ENCODE measurements at regions not wholly inside any gene's neighbourhood (a gene's known extent, or its start where the extent isn't known, plus 50 kb on each side); places are given as distances from the start of the nearest gene placed in this dataset.

GRCh38 chr21:23438081-23438480 lies 2169.2 kb downstream of the MRPL39 start:
- Mint-ChIP-seq H3K36me3 (peaks cover 7% of the 10 kb centered on the region), H3K4me3 (no peak overlapping the region), H3K27me3 (no peaks in the 10 kb centered on the region), H3K9me3 (peaks cover 9% of the 10 kb centered on the region), H3K27ac (no peak overlapping the region), H3K4me1 (ENCODE audit: low read depth in 2 of 2) (no peaks in the 10 kb centered on the region)
- DNase-seq (ENCODE audit: low spot score) = no peak
- no peak for ATAC-seq

- no peak overlapping the region for H3K27ac Mint-ChIP-seq
- no peaks in the 10 kb centered on the region for H3K27me3 Mint-ChIP-seq
- H3K4me3 Mint-ChIP-seq = no peak overlapping the region
- ATAC-seq (no peak), DNase-seq (ENCODE audit: low spot score) (no peak)
- no peaks in the 10 kb centered on the region for H3K9me3 Mint-ChIP-seq
- no peaks in the 10 kb centered on the region for H3K4me1 Mint-ChIP-seq (ENCODE audit: low read depth in 2 of 2)
- no peaks in the 10 kb centered on the region for H3K36me3 Mint-ChIP-seq
Observed at GRCh38 chr21:23402929-23403520, 2204.3 kb downstream of the MRPL39 start.

DNA sequence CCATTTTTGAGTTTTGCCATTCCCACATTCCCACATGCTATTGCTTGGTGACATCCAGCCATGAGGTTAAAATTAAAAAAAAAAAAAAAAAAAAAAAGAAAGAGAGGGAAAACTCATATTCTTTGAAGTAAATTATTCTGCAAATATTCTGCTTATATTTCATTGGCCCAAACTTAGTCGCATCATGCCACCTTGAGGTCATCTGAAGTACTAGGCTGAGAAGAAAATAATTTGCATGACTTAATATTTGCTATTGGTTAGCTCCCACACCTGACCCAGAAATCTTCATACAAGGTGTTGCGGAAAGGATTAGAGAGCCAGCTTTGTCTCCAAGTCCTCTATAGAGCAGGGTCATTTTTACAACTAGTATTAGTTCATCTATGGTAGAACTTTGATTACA lies 2206.0 kb downstream of the MRPL39 start:
- no peak for DNase-seq (ENCODE audit: low spot score)
- Mint-ChIP-seq H3K4me1 (ENCODE audit: low read depth in 2 of 2) (no peaks in the 10 kb centered on the region), H3K4me3 (no peak overlapping the region), H3K36me3 (no peaks in the 10 kb centered on the region), H3K27me3 (no peaks in the 10 kb centered on the region), H3K27ac (no peak overlapping the region), H3K9me3 (peaks cover 3% of the 10 kb centered on the region)
- no peak for ATAC-seq

DNA sequence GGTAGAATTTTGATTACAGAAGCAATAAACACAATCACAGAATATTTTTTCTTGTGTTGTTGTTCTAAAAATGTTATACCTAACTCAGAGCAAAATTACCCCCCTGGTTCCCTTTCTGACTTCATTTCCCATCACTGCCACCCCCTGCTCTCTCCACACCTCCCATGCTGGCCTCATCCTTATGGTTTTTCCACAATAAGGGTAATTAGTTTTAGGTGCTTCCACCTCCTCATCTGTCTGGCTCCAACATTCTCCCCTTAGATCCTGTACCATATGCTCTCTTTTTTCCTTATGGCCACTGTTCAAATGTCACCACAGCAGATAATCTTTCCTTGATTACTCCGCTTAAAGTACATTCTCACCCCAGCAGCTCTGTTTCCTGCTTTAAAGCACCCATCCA lies 2208.6 kb downstream of the MRPL39 start:
- H3K27ac Mint-ChIP-seq = no peak overlapping the region
- H3K27me3 Mint-ChIP-seq = no peaks in the 10 kb centered on the region
- no peaks in the 10 kb centered on the region for H3K36me3 Mint-ChIP-seq
- peaks cover 3% of the 10 kb centered on the region for H3K9me3 Mint-ChIP-seq
- H3K4me1 Mint-ChIP-seq (ENCODE audit: low read depth in 2 of 2) = no peaks in the 10 kb centered on the region
- no peak overlapping the region for H3K4me3 Mint-ChIP-seq
- DNase-seq (ENCODE audit: low spot score) = no peak
- no peak for ATAC-seq

- ATAC-seq (no peak), DNase-seq (ENCODE audit: low spot score) (no peak)
- no peaks in the 10 kb centered on the region for H3K27me3 Mint-ChIP-seq
- H3K36me3 Mint-ChIP-seq = no peaks in the 10 kb centered on the region
- no peak overlapping the region for H3K27ac Mint-ChIP-seq
- H3K9me3 Mint-ChIP-seq = peaks cover 3% of the 10 kb centered on the region
- no peaks in the 10 kb centered on the region for H3K4me1 Mint-ChIP-seq (ENCODE audit: low read depth in 2 of 2)
- no peak overlapping the region for H3K4me3 Mint-ChIP-seq
Observed at GRCh38 chr21:23394458-23394857, 2212.8 kb downstream of the MRPL39 start.

DNA sequence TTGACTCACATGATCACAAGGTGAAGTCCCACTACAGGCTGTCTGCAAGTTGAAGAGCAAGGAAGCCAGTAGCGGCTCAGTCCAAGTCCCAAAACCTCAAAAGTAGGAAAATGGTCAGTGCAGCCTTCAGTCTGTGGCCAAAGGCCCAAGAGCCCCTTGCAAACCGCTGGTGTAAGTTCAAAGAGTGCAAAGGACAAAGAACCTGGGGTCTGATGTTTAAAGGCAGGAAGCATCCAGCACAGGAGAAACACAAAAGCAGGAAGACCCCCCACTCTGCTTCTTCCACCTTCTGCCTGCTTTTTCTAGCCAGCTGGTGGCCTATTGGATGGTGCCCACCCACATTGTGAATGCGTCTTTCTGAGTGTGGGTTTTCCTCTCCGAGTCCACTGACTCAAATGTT lies 2222.6 kb downstream of the MRPL39 start:
- no peak for ATAC-seq
- H3K36me3 Mint-ChIP-seq = peaks cover 4% of the 10 kb centered on the region
- no peak overlapping the region for H3K27ac Mint-ChIP-seq
- no peaks in the 10 kb centered on the region for H3K4me1 Mint-ChIP-seq (ENCODE audit: low read depth in 2 of 2)
- peaks cover 8% of the 10 kb centered on the region for H3K9me3 Mint-ChIP-seq
- no peak for DNase-seq (ENCODE audit: low spot score)
- H3K27me3 Mint-ChIP-seq = no peaks in the 10 kb centered on the region
- H3K4me3 Mint-ChIP-seq = no peak overlapping the region

DNA sequence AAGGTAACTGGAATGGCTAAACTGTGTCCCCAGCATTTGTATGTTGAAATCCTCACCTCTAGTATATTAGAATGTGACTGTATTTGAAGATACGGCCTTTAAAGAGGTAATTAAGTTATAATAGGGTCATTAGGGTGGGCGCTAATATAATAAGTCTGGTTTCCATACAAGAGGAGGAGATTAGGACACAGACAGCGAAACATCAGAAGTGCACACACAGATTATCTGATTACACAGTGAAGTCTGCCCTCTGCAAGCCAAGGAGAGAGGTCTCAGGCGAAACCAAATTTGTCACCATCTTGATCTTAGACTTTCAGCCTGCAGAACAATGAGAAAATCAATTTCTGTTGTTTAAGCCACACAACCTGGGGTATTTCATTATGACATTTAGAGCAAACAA lies 2233.1 kb downstream of the MRPL39 start:
- Mint-ChIP-seq H3K9me3 (peaks cover 6% of the 10 kb centered on the region), H3K27me3 (no peaks in the 10 kb centered on the region), H3K36me3 (peaks cover 8% of the 10 kb centered on the region), H3K4me3 (no peak overlapping the region), H3K4me1 (ENCODE audit: low read depth in 2 of 2) (no peaks in the 10 kb centered on the region), H3K27ac (no peak overlapping the region)
- ATAC-seq (no peak), DNase-seq (ENCODE audit: low spot score) (no peak)

GRCh38 chr21:23356905-23357304 lies 2250.4 kb downstream of the MRPL39 start:
- Mint-ChIP-seq H3K27me3 (no peaks in the 10 kb centered on the region), H3K27ac (no peak overlapping the region), H3K36me3 (peaks cover 4% of the 10 kb centered on the region)

GRCh38 chr21:23316190-23316589 lies 2291.1 kb downstream of the MRPL39 start:
- Mint-ChIP-seq H3K9me3 (peaks cover 23% of the 10 kb centered on the region), H3K27me3 (no peaks in the 10 kb centered on the region), H3K36me3 (peaks cover 4% of the 10 kb centered on the region)

More at GRCh38 chr21:23356905-23357304, 2250.4 kb downstream of the MRPL39 start:
- Mint-ChIP-seq H3K4me3 (no peak overlapping the region), H3K4me1 (ENCODE audit: low read depth in 2 of 2) (no peaks in the 10 kb centered on the region), H3K9me3 (peaks cover 17% of the 10 kb centered on the region)
- ATAC-seq (no peak), DNase-seq (ENCODE audit: low spot score) (no peak)

DNA sequence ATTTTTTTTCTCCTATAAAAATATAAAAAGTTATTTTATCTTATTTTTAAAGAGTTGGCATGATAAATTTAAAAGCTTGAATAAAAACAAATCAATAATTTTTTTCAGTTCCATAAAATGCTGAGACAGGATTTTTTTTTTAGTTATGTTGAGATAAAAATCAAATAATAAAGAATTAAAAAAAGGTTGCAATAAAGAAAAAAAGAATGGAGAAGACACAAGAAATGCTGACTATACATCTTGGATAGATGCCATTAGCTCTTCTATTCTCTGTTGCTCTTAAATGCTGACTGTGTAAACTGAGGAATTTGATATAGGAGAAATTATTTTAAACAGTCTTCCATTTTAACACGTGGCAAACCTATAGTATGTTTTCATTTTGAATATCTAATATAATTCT lies 2298.5 kb downstream of the MRPL39 start:
- ATAC-seq (no peak), DNase-seq (ENCODE audit: low spot score) (no peak)
- no peaks in the 10 kb centered on the region for H3K27me3 Mint-ChIP-seq
- peaks cover 16% of the 10 kb centered on the region for H3K9me3 Mint-ChIP-seq
- no peaks in the 10 kb centered on the region for H3K4me1 Mint-ChIP-seq (ENCODE audit: low read depth in 2 of 2)
- H3K27ac Mint-ChIP-seq = no peak overlapping the region
- no peak overlapping the region for H3K4me3 Mint-ChIP-seq
- H3K36me3 Mint-ChIP-seq = peaks cover 4% of the 10 kb centered on the region

More at GRCh38 chr21:23316190-23316589, 2291.1 kb downstream of the MRPL39 start:
- no peak overlapping the region for H3K4me3 Mint-ChIP-seq
- H3K4me1 Mint-ChIP-seq (ENCODE audit: low read depth in 2 of 2) = no peaks in the 10 kb centered on the region
- no peak overlapping the region for H3K27ac Mint-ChIP-seq
- ATAC-seq (no peak), DNase-seq (ENCODE audit: low spot score) (no peak)

GRCh38 chr21:23307065-23307464 lies 2300.2 kb downstream of the MRPL39 start:
- Mint-ChIP-seq H3K9me3 (peaks cover 12% of the 10 kb centered on the region), H3K4me1 (ENCODE audit: low read depth in 2 of 2) (no peaks in the 10 kb centered on the region), H3K27me3 (no peaks in the 10 kb centered on the region), H3K27ac (no peak overlapping the region), H3K36me3 (no peaks in the 10 kb centered on the region), H3K4me3 (no peak overlapping the region)
- ATAC-seq (no peak), DNase-seq (ENCODE audit: low spot score) (no peak)

- ATAC-seq (no peak), DNase-seq (ENCODE audit: low spot score) (no peak)
- H3K4me3 Mint-ChIP-seq = no peak overlapping the region
- no peaks in the 10 kb centered on the region for H3K27me3 Mint-ChIP-seq
- no peak overlapping the region for H3K27ac Mint-ChIP-seq
- H3K4me1 Mint-ChIP-seq (ENCODE audit: low read depth in 2 of 2) = no peaks in the 10 kb centered on the region
- H3K36me3 Mint-ChIP-seq = no peaks in the 10 kb centered on the region
- H3K9me3 Mint-ChIP-seq = peaks cover 20% of the 10 kb centered on the region
Observed at GRCh38 chr21:23292292-23292691, 2294.1 kb downstream of the NCAM2 start.

GRCh38 chr21:23281917-23282316 lies 2283.7 kb downstream of the NCAM2 start:
- H3K27ac Mint-ChIP-seq = no peak overlapping the region
- DNase-seq (ENCODE audit: low spot score) (no peak), ATAC-seq (no peak)
- H3K36me3 Mint-ChIP-seq = no peaks in the 10 kb centered on the region
- H3K4me3 Mint-ChIP-seq = no peak overlapping the region
- H3K4me1 Mint-ChIP-seq (ENCODE audit: low read depth in 2 of 2) = no peaks in the 10 kb centered on the region
- H3K9me3 Mint-ChIP-seq = peaks cover 6% of the 10 kb centered on the region
- no peaks in the 10 kb centered on the region for H3K27me3 Mint-ChIP-seq

- no peak overlapping the region for H3K27ac Mint-ChIP-seq
- peaks cover 24% of the 10 kb centered on the region for H3K9me3 Mint-ChIP-seq
- no peaks in the 10 kb centered on the region for H3K27me3 Mint-ChIP-seq
- DNase-seq (ENCODE audit: low spot score) (no peak), ATAC-seq (no peak)
- H3K4me1 Mint-ChIP-seq (ENCODE audit: low read depth in 2 of 2) = no peaks in the 10 kb centered on the region
- H3K4me3 Mint-ChIP-seq = no peak overlapping the region
- H3K36me3 Mint-ChIP-seq = peaks cover 13% of the 10 kb centered on the region
Observed at GRCh38 chr21:23249760-23250159, 2251.6 kb downstream of the NCAM2 start.

DNA sequence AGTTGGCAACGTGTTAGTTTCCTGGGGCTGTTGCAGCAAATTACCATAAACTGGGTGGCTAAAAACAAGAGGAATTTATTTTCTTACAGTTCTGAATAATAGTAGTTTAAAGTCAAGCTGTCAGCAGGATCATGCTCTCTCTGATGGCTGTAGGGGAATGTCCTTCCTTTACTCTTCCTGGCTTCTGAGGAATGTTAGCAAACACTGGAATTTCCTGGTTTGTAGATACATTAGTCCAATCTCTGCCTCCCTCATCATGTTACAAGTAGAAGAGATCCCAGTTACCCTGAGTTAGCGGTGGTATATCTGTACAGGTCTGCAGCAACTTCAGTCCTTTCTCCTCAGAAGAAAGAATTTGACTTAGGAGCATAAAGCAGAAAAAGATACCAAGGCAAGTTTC lies 2249.1 kb downstream of the NCAM2 start:
- H3K4me1 Mint-ChIP-seq (ENCODE audit: low read depth in 2 of 2) = no peaks in the 10 kb centered on the region
- DNase-seq (ENCODE audit: low spot score) = no peak
- no peak overlapping the region for H3K4me3 Mint-ChIP-seq
- H3K36me3 Mint-ChIP-seq = peaks cover 13% of the 10 kb centered on the region
- no peaks in the 10 kb centered on the region for H3K27me3 Mint-ChIP-seq
- ATAC-seq = no peak
- peaks cover 22% of the 10 kb centered on the region for H3K9me3 Mint-ChIP-seq
- H3K27ac Mint-ChIP-seq = no peak overlapping the region
